Endothelial cell of hepatic sinusoid (primary cell): ENCODE measurements at regions not wholly inside any gene's neighbourhood (a gene's known extent, or its start where the extent isn't known, plus 50 kb on each side); places are given as distances from the start of the nearest gene placed in this dataset.
"Not testable (repeated sequence)": the region's sequence is repeated elsewhere in the genome, so short reads cannot be mapped to it uniquely, and the experiment has no call there.

ENCODE experiments used
- in situ Hi-C: cut with HindIII; loops from 2 replicates; pipeline ENCODE4 v1.10.0; 2017; ENCODE audit warnings: low sequenced_read_pairs

- in situ Hi-C loops = no loop called here
These were observed 2120.5 kb downstream of the PCDH7 start for GRCh38 chr4:32840461-32841189.

- in situ Hi-C loops = no loop called here
These were observed 2121.0 kb downstream of the PCDH7 start for GRCh38 chr4:32841217-32841616.

GRCh38 chr4:32847461-32847860 lies 2127.3 kb downstream of the PCDH7 start:
- in situ Hi-C loops = no loop called here

- in situ Hi-C loops = no loop called here
These were observed 2135.5 kb downstream of the PCDH7 start for GRCh38 chr4:32855622-32856021.

GRCh38 chr4:32858361-32858760 lies 2138.2 kb downstream of the PCDH7 start:
- in situ Hi-C loops = no loop called here

- in situ Hi-C loops = no loop called here
These were observed 2138.8 kb downstream of the PCDH7 start for GRCh38 chr4:32858971-32859370.

- in situ Hi-C loops = no loop called here
These were observed 2144.7 kb downstream of the PCDH7 start for GRCh38 chr4:32864713-32865351.

GRCh38 chr4:32876546-32876945 lies 2156.4 kb downstream of the PCDH7 start:
- in situ Hi-C loops = no loop called here

- in situ Hi-C loops = no loop called here
These were observed 2159.7 kb downstream of the PCDH7 start for GRCh38 chr4:32879913-32880312.

GRCh38 chr4:32884198-32884597 lies 2164.0 kb downstream of the PCDH7 start:
- in situ Hi-C loops = no loop called here

GRCh38 chr4:32890398-32890797 lies 2170.2 kb downstream of the PCDH7 start:
- in situ Hi-C loops = no loop called here

GRCh38 chr4:32909053-32909452 lies 2188.9 kb downstream of the PCDH7 start:
- in situ Hi-C loops = no loop called here

GRCh38 chr4:32909736-32910135 lies 2189.6 kb downstream of the PCDH7 start:
- in situ Hi-C loops = no loop called here

- in situ Hi-C loops = no loop called here
These were observed 2197.4 kb downstream of the PCDH7 start for GRCh38 chr4:32917586-32917985.

GRCh38 chr4:32929796-32930699 lies 2209.9 kb downstream of the PCDH7 start:
- in situ Hi-C loops = no loop called here

GRCh38 chr4:32930700-32931099 lies 2210.5 kb downstream of the PCDH7 start:
- in situ Hi-C loops = no loop called here

- in situ Hi-C loops = no loop called here
These were observed 2211.3 kb downstream of the PCDH7 start for GRCh38 chr4:32931475-32931874.

- in situ Hi-C loops = no loop called here
These were observed 2212.0 kb downstream of the PCDH7 start for GRCh38 chr4:32932156-32932555.

- in situ Hi-C loops = not testable (repeated sequence)
These were observed 2219.1 kb downstream of the PCDH7 start for GRCh38 chr4:32939222-32939621.

GRCh38 chr4:32950866-32951265 lies 2230.7 kb downstream of the PCDH7 start:
- in situ Hi-C loops = no loop called here

GRCh38 chr4:32958586-32958985 lies 2238.4 kb downstream of the PCDH7 start:
- in situ Hi-C loops = no loop called here

- in situ Hi-C loops = no loop called here
These were observed 2241.9 kb downstream of the PCDH7 start for GRCh38 chr4:32962100-32962499.
